Osteocyte (in vitro differentiated cells): ENCODE measurements at regions not wholly inside any gene's neighbourhood (a gene's known extent, or its start where the extent isn't known, plus 50 kb on each side); places are given as distances from the start of the nearest gene placed in this dataset.

Experiments
- DNase-seq: peaks from one replicate; pipeline ENCODE4 v3.0.0; 2021; ENCODE audit warnings: mixed read lengths; ENCODE audit not compliant: unreplicated experiment; ENCODE audit errors: extremely low spot score
- H3K27ac Mint-ChIP-seq: one replicate; pipeline ENCODE4 v1.8.0; 2021; ENCODE audit warnings: mild to moderate bottlenecking, mixed read lengths; ENCODE audit not compliant: unreplicated experiment
- H3K27me3 Mint-ChIP-seq: one replicate; pipeline ENCODE4 v1.8.0; 2021; ENCODE audit warnings: mixed read lengths; ENCODE audit not compliant: unreplicated experiment
- H3K36me3 Mint-ChIP-seq: one replicate; pipeline ENCODE4 v1.8.0; 2021; ENCODE audit warnings: mixed read lengths; ENCODE audit not compliant: unreplicated experiment
- H3K4me1 Mint-ChIP-seq: one replicate; pipeline ENCODE4 v1.8.0; 2021; ENCODE audit warnings: mixed read lengths; ENCODE audit not compliant: unreplicated experiment
- H3K4me3 Mint-ChIP-seq: one replicate; pipeline ENCODE4 v1.8.0; 2021; ENCODE audit warnings: mild to moderate bottlenecking, moderate library complexity, mixed read lengths; ENCODE audit not compliant: unreplicated experiment
- H3K9me3 Mint-ChIP-seq: one replicate; pipeline ENCODE4 v1.8.0; 2021; ENCODE audit warnings: mixed read lengths; ENCODE audit not compliant: unreplicated experiment
- CTCF ChIP-seq: fragments of 200-600 bp; sonication (generic); IDR thresholded peaks from 2 replicates; pipeline ENCODE4 v1.5.0; 2021; ENCODE audit warnings: antibody characterized with exemption, mild to moderate bottlenecking, moderate library complexity

- peaks cover 6% of the 10 kb centered on the region for H3K9me3 Mint-ChIP-seq
- no peaks in the 10 kb centered on the region for H3K4me1 Mint-ChIP-seq
- H3K4me3 Mint-ChIP-seq: no peak overlapping the region
- H3K36me3 Mint-ChIP-seq: no peaks in the 10 kb centered on the region
- no peaks in the 10 kb centered on the region for H3K27me3 Mint-ChIP-seq
- H3K27ac Mint-ChIP-seq: no peak overlapping the region
- no peak for DNase-seq
- TF ChIP-seq CTCF: no peak
These were observed 287.9 kb downstream of the PPP1R2C start for GRCh38 chrX:42490111-42490510.

GRCh38 chrX:42485601-42486000 lies 292.4 kb downstream of the PPP1R2C start:
- TF ChIP-seq CTCF: no peak
- no peaks in the 10 kb centered on the region for H3K27me3 Mint-ChIP-seq
- peaks cover 16% of the 10 kb centered on the region for H3K9me3 Mint-ChIP-seq
- no peak overlapping the region for H3K4me3 Mint-ChIP-seq
- no peak overlapping the region for H3K27ac Mint-ChIP-seq
- H3K4me1 Mint-ChIP-seq: no peaks in the 10 kb centered on the region
- DNase-seq: no peak
- H3K36me3 Mint-ChIP-seq: no peaks in the 10 kb centered on the region

- DNase-seq: no peak
- Mint-ChIP-seq H3K4me1 (no peaks in the 10 kb centered on the region), H3K27ac (no peak overlapping the region), H3K36me3 (no peaks in the 10 kb centered on the region), H3K27me3 (no peaks in the 10 kb centered on the region), H3K9me3 (peaks cover 16% of the 10 kb centered on the region), H3K4me3 (no peak overlapping the region)
- TF ChIP-seq CTCF: no peak
These were observed 293.7 kb downstream of the PPP1R2C start for GRCh38 chrX:42484233-42484632.

- Mint-ChIP-seq H3K27ac (no peak overlapping the region), H3K36me3 (no peaks in the 10 kb centered on the region), H3K4me3 (no peak overlapping the region), H3K4me1 (no peaks in the 10 kb centered on the region), H3K27me3 (no peaks in the 10 kb centered on the region), H3K9me3 (peaks cover 6% of the 10 kb centered on the region)
- no peak for TF ChIP-seq CTCF
- DNase-seq: no peak
These were observed 300.6 kb downstream of the PPP1R2C start for GRCh38 chrX:42477396-42477795.

GRCh38 chrX:42472727-42473126 lies 305.2 kb downstream of the PPP1R2C start:
- H3K27me3 Mint-ChIP-seq: no peaks in the 10 kb centered on the region
- no peak overlapping the region for H3K4me3 Mint-ChIP-seq
- no peak overlapping the region for H3K27ac Mint-ChIP-seq
- peaks cover 16% of the 10 kb centered on the region for H3K9me3 Mint-ChIP-seq
- no peaks in the 10 kb centered on the region for H3K36me3 Mint-ChIP-seq
- no peak for TF ChIP-seq CTCF
- DNase-seq: no peak
- H3K4me1 Mint-ChIP-seq: no peaks in the 10 kb centered on the region
